CD4-positive, alpha-beta T cell treated with Interleukin-17A for 4 hours (primary cell): ENCODE measurements at regions not wholly inside any gene's neighbourhood (a gene's known extent, or its start where the extent isn't known, plus 50 kb on each side); places are given as distances from the start of the nearest gene placed in this dataset.

Experiments used
- DNase-seq: peaks from one replicate; pipeline ENCODE4 v3.0.0-alpha.2; 2020; ENCODE audit warnings: mixed read lengths

DNA sequence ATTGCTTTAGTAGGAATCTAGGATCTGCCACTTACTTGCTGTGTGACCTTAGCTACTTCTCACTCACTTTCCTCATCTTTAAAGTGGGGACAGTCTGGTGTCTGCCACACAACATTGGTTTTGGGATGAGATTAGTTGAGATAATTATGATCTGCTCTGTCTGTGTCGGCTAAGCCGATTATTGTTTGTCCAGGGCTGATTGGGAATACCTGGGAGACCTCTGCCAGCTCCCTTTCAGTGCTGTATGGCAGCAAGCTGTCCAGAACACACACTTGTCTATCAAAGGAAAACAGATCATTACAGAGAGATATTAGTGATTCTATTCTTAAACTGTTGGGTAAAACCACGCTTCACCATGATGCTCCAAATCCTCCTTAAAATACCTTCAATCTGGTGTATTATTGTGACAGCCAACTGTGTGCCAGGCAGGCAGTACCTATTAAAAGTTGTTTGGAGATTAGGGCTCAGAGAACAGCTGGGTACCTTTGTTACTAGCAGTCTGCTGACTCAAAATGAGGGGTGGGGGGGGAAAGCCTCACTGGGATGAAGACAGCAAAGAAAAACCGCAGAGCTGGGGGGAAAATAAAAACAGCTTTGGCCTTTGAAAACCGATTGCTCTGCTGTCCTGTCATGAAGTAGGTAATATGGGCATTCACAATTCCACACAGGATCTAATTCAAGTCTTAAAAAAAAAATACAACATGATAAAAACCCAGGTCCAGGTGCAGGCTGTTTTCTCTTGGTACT is 458.4 kb upstream of the C9orf72 start:
- DNase-seq, result no peak

DNA sequence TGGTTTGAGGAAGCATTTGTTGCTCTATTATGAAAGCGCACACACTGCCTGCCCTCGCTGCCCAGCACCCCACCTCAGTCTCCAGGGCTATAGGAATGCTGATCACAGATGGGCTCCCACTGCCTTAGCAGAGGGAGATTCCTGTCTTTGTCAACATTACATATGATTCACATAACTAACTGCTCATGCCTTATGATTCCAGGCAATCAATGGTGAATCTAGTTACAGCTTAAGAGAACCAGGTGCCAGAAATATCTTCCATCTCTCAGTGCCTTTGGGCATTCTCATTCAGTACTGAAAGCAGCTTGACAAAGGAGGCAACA is 458.9 kb upstream of the C9orf72 start:
- DNase-seq, result no peak

DNA sequence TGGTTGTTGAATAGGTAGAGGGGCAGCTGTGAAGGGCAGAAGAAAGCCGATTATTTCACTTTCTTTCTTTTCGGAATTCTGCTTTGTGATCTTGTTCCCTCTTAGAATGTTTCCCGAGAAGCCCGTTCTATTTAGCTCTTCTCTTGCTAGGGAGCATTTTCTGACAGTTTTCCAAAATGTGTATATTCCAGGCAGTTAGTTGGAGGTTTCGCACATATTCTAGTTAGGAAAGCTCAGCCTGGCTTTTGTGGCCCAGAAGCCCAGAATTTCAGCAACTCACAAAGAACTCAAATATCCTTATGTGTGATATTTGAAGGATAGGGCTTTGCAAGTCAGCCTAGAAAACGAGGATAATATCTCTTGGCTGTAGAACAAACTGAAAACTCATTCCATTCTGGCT is 461.0 kb upstream of the C9orf72 start:
- no peak for DNase-seq

DNA sequence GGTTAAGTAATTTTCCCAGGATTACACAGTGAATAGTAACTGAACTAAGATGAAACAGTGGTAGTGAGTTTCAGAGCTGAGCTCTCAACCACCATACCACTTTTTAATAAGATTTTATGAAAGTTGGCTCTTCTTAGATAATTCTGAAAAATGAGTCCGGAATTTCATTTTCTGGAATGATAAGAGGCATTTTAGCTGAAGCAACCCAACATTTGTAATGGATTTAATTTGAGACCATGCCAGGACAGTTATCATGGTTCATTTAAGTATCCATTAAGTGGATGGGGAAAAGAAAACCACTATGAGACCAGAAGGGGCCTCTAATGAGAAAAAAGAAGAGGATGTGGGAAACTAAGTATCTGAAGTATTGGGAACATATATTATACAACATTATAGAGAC is 464.7 kb upstream of the C9orf72 start:
- no peak for DNase-seq

DNA sequence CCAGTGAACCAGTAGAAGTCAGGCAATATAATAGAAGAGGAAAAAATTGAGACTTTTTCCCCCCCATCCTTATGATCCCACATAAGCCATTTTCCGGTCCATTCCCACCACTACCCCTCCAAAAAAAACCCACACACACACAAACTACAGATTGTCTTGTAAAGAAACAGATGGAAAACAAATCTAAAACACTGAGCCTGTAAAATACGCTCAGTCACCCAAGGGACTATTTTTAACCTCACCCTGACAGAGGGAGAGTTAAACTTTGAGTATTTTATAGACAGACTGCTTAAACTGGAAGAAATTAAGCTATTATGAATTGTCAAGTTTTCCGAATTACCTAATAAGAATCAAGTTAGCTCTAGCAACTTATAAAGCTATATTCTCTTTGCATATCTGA is 471.8 kb upstream of the C9orf72 start:
- no peak for DNase-seq

DNA sequence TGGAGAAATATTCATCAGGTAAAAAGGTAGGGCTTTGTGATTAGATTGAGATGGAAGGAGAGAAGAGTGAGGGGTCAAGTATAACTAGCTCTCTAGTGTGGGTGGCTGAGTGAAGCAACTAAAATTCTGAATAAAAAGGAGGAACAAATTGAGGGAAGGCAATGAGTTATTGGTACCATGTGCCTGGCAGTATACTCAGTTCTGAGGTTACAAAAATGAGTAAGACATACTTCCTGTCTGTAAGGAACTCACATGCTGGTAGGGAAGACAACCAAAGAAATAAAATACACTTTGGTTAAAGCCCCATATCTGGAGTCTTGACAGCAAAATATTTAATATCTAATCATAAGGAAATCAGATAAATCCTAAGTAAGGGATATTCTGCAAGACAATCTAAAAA is 476.8 kb upstream of the C9orf72 start:
- no peak for DNase-seq

DNA sequence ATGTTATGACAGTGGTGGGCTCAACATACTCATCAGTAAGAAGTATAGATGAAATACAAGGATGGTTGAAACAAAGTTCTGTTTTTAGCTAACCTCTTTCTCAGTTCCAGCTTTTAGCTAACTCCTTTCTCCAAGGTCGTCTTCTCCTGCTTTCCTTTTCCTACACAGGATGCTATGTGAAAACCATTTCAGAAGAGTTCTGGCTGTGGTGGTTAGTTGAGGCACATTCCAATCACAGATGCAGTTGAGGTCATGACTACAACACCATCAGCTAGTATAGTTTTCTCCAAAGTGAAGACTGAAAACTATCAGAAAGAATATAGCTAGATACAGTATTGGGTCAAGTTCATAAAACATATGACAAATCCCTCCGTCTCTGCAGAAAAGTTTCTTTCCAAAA is 477.7 kb upstream of the C9orf72 start:
- no peak for DNase-seq

DNA sequence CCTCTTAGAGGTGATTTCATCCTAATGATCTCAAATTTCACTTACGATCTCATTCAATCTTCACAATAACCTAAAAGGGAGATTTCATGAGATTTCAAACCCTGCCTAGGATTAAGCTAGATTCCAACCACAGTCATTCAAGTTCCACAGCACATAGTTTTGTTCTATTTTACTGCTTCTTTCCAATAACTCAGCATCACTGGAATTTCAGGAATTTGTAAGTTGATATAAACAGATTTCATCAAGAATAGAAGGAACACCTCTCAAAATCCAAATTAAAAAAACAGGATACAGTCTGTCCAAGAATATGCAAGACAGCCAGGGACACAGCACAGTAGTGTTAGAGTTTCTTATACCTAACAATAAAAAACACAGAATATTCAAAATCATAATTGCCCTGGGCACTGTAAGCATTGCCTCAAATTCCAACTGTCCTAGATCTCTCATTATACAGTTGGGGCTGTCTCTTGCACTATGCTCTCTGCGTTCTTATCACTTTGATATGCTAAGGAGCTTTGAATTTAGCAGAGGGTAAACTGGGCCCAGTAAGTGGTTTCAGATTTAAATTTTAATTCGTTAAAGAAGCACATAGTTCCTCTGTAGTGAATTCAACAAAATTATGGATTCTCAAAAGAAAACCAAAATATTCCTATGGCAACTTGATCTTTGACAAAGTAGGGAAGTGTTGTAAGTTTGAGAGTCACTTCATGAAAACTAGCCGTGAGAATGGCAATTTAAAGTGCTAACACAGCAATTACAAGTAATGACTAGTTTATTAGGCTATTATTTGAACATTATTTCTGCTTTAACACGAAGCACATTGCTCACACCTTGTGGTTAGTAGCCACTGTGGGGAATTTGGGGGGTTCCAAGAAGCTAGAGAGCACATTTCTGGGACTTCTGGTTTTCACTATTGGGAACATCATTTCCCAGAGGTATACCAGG is 478.6 kb upstream of the C9orf72 start:
- DNase-seq, result no peak

DNA sequence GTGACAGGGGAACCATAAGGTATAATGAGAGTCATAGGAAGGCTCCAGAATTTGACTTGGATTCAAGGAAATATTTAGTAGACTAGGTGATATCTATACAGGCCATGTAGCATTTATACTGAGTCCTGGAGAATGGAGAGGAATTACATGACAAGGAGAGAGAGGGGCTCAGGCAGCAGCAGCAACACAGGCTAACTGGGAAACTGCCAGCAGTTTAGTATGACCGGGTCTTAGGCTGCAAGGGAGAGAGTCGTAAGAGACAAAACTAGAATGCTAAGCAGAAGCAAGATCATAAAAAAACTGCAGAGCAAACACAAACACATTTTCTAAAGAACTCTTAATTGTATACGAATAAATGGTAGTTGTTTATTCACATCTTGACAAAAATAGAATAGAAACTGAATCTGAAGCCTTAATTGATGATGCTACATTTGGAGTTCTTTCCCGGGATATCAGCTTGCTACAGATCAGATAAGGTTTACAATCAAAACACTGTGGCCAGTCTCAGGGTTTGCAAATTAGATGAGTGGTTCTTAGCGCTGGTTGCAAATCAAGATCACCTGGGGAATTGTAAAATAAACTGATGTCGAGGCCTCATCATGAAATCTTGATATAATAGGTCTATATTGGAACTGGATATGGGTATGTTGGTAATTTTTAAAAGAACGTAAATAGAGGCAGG is 480.0 kb upstream of the C9orf72 start:
- no peak for DNase-seq

DNA sequence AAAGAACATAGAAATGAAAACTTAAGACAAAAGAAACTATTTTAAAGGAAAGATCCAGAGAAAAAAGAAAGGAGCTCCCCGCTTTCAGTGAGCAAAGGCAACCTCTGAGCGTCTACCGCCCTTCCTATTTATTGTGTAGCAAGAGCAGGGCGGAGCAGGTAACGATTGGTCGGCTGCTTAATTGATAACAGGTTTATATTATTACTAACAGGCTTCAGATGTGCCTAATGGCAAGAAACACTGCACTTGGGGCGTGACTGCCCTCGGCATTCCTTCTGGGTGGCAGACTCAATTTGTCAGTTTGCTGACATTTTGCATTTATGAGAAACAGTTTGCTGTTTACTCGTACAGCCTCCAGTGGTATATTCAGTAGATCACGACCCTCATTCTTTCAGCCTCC is 482.7 kb upstream of the C9orf72 start:
- DNase-seq, result no peak

DNA sequence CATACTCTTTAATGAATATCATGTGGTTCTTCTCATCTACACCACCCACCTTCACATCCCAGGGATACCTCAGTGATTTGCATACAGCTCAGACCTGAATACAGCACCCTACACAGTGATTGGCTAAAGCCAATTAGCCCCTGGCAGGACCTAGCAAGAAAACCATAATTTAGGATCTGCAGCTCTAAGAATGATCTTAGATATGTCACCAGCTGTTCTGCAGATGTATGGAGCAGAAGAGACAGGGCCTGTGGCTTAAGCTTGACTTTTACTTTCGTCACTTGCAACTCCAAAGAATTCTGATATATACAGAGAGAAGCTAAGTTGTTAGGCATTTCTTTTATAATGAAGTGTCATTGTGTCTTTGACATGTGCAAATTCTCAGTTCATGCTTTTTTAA is 483.2 kb upstream of the C9orf72 start:
- DNase-seq, result no peak

DNA sequence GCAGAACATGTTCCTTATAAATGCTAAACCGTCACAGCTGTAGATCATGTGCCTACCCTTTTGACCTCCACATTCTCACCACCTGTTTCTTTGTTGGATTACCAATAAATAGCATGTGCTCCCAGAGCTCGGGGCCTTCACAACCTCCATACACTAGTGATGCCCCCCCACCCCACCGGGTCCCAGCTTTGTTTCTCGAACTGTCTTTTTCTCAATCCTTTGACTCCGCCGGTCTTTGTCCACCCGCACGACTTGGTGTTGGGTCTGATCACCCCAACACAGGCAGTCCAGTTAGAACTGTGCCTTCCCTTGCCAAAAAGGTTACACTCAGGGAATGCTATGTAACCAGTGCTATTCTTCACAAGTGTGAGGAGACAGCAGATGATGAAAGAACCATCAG is 485.9 kb upstream of the C9orf72 start:
- DNase-seq, result no peak

DNA sequence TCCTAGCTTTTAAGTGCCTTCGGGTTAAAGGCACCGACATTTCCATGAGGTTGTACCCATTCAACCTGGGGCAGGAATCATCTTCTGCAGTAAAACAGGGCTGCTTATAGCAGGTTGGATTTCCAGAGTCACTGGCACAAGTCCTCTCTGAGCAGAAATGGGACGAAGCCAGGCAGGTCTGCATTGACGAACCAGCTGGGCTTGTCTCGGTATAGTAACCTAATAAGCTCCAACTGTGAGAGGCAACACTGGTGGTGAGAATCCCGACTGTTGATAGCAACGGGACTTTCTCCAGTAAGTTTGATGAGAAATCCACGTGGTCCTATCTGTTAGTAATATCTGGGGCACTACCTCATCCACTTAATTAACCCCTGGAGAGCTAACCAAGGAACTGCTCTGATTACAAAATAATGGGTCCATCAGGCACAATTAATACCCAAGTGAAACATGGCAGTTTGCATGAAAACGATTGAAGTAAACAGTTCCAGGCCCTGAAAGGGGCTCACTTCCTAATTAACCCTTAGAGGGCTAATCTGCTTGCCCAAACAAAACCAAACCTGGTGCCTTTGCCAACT is 491.0 kb upstream of the C9orf72 start:
- no peak for DNase-seq

DNA sequence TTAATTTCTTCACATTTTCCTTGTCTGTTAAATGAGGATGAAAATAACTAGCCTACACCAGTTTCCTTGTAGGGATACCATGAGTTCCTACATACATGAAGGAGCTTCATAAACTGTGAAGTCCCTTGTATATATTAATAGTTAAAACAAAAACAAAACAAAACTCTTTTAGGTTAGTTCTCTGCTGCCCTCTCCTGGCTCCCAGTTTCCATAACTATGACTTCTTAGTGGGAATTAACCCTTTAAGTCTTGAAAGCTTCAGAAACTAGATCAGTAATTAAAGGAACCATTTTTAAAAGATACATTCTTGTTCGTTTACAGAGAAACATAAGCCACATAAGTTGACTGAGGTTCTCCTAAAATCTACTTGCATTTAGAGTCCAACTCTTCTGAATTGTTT is 500.0 kb upstream of the C9orf72 start:
- DNase-seq, result no peak

DNA sequence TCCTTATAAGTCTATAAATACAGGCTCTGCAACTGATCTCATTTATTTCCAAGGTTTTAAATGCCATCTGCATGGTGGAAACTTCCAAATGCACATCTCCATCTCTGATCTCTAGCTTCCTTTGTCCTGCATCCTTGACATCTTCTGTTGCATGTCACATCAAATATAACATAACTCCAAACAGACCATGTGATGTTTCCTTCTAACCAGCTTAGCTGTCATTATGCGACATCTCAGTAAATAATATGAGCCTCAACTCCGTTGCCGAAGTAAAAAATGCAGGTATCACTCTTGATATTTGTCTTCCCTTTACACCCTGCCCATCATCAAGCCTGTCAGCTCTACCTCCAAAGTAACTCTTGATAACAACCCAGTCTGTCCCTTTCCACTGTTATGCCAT is 506.4 kb upstream of the C9orf72 start:
- no peak for DNase-seq

DNA sequence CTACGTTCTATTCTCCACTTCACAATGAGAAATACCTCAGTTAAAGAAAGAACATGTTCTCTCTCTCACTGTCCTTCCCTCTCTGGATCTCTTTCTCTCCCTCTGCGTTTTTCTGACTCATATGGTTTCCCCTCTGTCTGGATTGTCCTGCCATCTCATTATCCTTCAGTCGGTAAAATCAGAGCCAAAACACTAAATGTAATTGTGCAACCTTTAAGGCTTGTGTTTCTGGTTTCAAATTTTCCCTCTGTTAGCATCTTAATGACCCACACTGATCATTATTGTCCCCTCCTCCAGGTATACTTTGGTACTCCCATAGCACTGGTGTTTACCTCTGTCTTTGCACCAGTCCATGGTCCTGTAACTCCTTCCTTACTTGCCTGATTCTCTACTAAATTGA is 509.4 kb upstream of the C9orf72 start:
- no peak for DNase-seq

DNA sequence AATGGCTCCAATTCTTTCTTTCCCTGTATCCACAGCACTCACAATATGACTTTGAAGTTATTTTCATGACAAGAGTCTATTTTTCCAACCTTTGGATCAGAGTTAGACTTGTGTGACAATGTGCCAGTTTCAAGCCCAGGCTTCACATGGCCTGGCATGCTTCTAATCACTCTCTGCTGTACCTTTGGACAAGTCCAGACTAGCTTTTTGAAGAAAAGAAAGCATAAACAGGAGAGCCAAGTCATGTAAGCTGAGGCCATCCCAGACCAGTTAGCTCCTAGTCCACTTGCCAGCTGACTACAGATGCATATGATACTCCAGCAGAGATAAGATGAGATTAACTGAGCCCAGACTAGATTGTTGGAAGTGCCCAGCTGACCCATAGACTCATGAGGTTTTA is 513.6 kb upstream of the C9orf72 start:
- DNase-seq, result no peak

DNA sequence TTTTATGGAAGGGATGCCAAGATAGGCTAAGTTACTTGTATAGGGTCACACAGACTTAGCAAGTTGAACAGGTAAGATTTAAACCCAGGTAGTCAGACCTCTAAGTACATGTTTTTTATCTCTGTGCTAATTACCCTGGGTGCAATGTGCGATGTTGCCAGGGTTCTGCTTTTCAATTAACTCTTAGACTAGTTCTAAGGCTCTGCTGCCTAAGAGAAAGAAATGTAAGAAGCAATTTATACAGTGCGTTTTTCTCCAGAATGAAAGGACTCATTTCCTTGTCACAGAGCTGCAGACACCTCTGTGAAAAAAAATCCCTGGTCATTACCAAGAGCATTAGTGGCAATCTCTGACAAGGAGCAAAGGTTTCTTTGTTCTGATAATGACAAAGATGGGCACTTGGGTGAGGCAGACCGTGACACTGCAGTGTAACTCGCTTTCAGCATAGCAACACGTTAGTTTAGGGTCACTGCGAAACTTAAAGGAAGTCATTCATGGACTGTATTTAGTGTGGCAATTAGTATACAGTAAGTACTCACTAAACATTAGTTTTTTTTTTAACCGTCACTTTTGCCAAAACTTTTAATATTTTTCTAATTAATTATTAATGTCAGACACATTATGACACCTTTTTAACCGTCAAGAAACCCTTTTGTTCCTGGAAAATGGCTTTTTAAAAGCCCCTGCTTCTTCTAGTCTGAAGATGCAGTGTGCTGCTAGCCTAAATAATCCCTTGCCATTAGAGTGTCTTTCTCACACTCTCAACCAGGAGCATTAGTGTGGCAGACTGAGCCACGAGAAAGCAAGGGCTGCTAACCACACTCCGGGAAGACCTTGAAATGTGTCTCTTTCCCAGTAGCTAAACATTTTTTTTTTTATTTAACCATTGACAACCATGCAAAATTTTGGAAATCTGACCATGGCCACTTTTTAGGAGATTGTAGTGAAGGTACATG is 520.0 kb upstream of the C9orf72 start:
- DNase-seq, result no peak

DNA sequence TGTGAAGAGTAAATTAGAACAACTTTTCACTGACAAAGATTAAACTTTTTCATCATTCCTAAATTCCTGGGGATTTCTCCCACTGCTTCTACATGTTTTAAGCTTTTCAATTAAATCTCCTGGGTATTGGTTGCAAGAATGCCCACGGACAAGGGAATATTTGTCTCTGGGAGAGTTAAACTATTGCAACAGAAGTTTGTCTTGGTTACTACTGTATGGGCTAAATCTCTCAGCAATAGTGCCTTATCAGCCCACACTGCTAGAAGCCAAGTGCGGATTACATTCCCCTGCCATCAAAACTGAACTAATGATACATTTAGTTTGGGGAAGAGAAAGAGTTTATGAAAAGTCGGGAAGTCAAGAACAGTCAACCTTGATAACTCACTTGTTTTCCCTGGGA is 528.2 kb upstream of the C9orf72 start:
- DNase-seq, result no peak

DNA sequence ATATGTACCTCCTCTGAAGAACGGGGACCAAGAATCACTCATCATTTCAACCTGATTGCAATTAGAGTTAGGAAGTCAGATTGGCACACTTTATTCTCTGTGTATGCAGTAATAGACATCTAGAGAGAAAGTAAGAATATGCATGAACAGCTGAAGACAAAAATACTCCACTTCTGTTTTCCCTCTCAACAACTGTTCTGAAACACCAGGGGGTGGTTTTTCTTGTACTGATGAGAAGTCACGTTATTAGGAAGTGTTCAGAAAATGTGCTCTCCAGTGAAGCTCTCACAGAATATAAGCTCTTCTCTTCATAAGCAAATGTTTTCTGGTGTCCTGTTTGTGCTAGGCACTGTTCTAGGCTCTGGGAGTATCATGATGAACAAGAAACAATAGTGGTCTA is 531.7 kb upstream of the C9orf72 start:
- DNase-seq, result no peak

DNA sequence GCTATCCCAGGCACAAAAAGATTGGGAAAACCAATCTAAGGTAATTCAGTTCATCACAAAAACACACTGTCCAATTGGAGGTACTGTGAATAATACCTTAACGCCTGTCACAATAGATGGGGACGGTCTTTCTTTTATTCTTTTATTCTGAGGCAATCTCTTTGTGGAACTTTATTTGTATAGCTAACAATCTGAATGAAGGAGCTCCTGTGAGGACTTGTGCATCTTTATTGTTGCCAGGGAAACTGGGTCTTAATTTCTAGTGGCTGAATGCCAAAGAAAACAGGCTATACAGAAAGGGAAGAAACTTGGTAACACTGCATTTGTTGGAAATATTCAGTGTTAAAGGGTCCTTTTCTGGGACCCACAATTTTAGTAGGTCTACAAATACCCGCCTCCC is 546.9 kb upstream of the C9orf72 start:
- DNase-seq, result no peak

DNA sequence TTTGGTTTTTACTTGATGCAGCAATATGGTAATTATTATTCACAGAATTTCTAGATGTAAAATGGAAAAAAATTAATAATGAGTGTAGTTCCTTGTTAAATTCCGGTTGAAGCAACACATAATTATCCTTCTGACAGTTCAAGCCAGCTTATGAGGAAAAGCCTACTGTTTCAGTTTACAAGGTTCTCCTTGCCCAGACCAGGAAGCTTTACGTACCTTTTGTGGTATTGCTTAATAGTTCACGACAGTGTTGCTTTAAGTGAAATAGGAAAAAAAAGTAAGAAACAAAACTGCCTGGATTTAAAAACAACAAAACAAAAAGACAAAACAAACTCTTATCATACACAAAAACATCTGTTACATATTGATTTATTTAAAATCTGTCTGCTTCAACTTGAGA is 547.3 kb upstream of the C9orf72 start:
- no peak for DNase-seq
